Right lobe of liver (tissue), 6 donors: ENCODE measurements at regions not wholly inside any gene's neighbourhood (a gene's known extent, or its start where the extent isn't known, plus 50 kb on each side); places are given as distances from the start of the nearest gene placed in this dataset.
A peak's percentile ranks its signal among the peaks of the same experiment; 100 is the strongest.

ENCODE experiments used
- ATAC-seq, 4 donors: fragments of 200-7000 bp; cut with Tn5 transposase; one replicate each; pipeline ENCODE4 v1.9.1; 2020; ENCODE audit warnings: mild to moderate bottlenecking in 4 of 4, moderate library complexity in 4 of 4
- DNase-seq, 3 donors: peaks; one replicate each; pipeline ENCODE4 v3.0.0-alpha.2; 2020
- H3K27ac ChIP-seq, 3 donors: fragments of 200-600 bp; one replicate each; pipeline ENCODE4 v1.8.0; 2022
- H3K27me3 ChIP-seq, 2 donors: fragments of 200-600 bp; one replicate each; pipeline ENCODE4 v1.8.0; 2022
- H3K36me3 ChIP-seq, 4 donors: fragments of 200-600 bp; sonication (generic) in 1 of 4; one replicate each; pipeline versions ENCODE4 v1.5.1 to v1.8.0; 2017 to 2022; ENCODE audit warnings: control low read depth in 1 of 4
- H3K4me1 ChIP-seq, 4 donors: fragments of 200-600 bp; sonication (generic) in 1 of 4; one replicate each; pipeline versions ENCODE4 v1.5.1 to v1.8.0; 2017 to 2022; ENCODE audit warnings: control low read depth in 1 of 4
- H3K4me3 ChIP-seq, 3 donors: fragments of 200-600 bp; one replicate each; pipeline ENCODE4 v1.8.0; 2022
- H3K9me3 ChIP-seq, 4 donors: fragments of 200-600 bp; sonication (generic) in 1 of 4; one replicate each; pipeline versions ENCODE4 v1.5.1 to v1.8.0; 2017 to 2022; ENCODE audit warnings: control low read depth in 1 of 4
- CTCF ChIP-seq, 4 donors: fragments of 200-600 bp in 3 of 4; fragments of 450-650 bp in 1 of 4; IDR thresholded peaks; one replicate each; pipeline versions ENCODE4 v1.5.1 to v1.8.0; 2016 to 2022; ENCODE audit warnings: antibody characterized with exemption in 4 of 4, mild to moderate bottlenecking in 2 of 4
- POLR2A ChIP-seq: fragments of 450-650 bp; IDR thresholded peaks from one replicate; pipeline ENCODE4 v1.6.1; 2017; ENCODE audit warnings: antibody characterized with exemption, mild to moderate bottlenecking
- WGBS: methylation state at CpG from one replicate; pipeline ENCODE4 v1.1.6; 2018; ENCODE audit warnings: low coverage, low lambda C conversion rate; ENCODE audit not compliant: insufficient coverage; ENCODE audit errors: missing lambda C conversion rate; 5-methylcytosine and 5-hydroxymethylcytosine counted together
- intact Hi-C, 2 donors: fragments of 100-400 bp; cut with DNase I; formaldehyde crosslinking; loops; one replicate each; pipeline versions ENCODE4 v1.11.2 to v1.14.1; 2022
- donor health status: DM: no; HTN: yes; CAD: no.
- donor health status: DM: no; HTN: no; CAD: no.
- donor health status: DM: no; HTN: no; CAD: no.
- donor health status: DM: no; HTN: yes; CAD: no.
- donor health status: DM: no; HTN: yes; CAD: no.

- TF ChIP-seq CTCF (IDR thresholded peaks at IDR 0.05) = no peak
- no peak for TF ChIP-seq POLR2A
- ATAC-seq (peak in 2 of 4 donors; percentile 43 to 54), DNase-seq (no peak)
- Histone ChIP-seq H3K9me3 (no peaks in the 10 kb centered on the region), H3K4me3 (no peak overlapping the region), H3K27ac (no peak overlapping the region), H3K4me1 (no peaks in the 10 kb centered on the region), H3K27me3 (no peaks in the 10 kb centered on the region), H3K36me3 (no peaks in the 10 kb centered on the region)
- WGBS = 42% methylated on average over 9 of the region's 11 CpGs
- intact Hi-C loops = no loop called here
Observed at GRCh38 chr17:72580321-72581127, 459.7 kb downstream of the SOX9 start.

GRCh38 chr17:72587156-72587555 is 466.3 kb downstream of the SOX9 start:
- no peak overlapping the region for H3K4me3 ChIP-seq
- peaks cover 0 to 8% (median 4%) of the 10 kb centered on the region in 4 donors for H3K4me1 ChIP-seq
- intact Hi-C loops = no loop called here
- no peak for DNase-seq
- no peak overlapping the region for H3K27ac ChIP-seq
- H3K27me3 ChIP-seq = peaks cover 0 to 2% of the 10 kb centered on the region in 2 donors
- no peaks in the 10 kb centered on the region for H3K9me3 ChIP-seq
- WGBS = 41% methylated on average over 5 of the region's 7 CpGs
- H3K36me3 ChIP-seq = no peaks in the 10 kb centered on the region
- TF ChIP-seq POLR2A (no peak), CTCF (IDR thresholded peaks at IDR 0.05) (no peak)
- no peak for ATAC-seq

DNA sequence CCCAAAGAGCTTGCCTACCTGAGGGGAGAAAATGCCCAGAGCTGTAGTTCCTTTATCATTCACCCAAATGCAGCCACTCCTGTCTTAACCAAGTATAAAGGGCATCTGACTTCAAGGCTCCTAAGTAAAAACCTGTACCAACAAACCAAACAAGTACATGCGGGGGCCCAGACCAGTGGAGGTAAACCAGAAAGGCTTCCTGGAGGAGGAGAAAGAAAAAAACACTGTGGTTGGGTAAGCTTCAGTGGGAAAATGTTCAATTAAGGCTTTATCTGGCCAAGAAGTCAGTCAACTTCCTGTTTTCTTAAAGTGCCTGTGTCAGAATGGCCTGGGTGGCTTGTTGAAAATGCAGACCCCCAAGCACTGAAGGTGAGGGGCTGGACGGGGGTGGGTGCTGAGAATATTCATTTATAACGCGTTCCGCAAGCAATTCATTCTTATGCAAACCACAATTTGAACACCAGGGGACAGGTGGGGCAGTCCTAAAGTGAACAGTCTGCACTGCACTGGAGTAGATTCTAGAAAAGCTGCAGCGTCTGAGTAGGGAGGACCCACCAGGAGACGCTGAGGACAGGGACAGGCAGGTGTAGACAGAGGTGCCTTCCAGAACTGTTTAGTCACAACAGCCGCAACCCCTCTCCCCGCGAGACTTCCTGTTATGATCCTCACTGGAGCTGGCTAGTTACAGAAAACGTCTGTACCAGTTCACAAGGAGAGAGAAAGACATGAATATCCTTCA is 467.1 kb downstream of the SOX9 start:
- WGBS = 19% methylated on average over 9 of the region's 11 CpGs
- no peaks in the 10 kb centered on the region for H3K9me3 ChIP-seq
- no peak overlapping the region for H3K4me3 ChIP-seq
- DNase-seq (no peak), ATAC-seq (peak in 1 of 4 donors; percentile 13)
- intact Hi-C loops = no loop called here
- peaks cover 0 to 10% of the 10 kb centered on the region in 2 donors for H3K27me3 ChIP-seq
- H3K27ac ChIP-seq = no peak overlapping the region
- peaks cover 0 to 12% (median 6%) of the 10 kb centered on the region in 4 donors for H3K4me1 ChIP-seq
- no peaks in the 10 kb centered on the region for H3K36me3 ChIP-seq
- TF ChIP-seq POLR2A = no peak
- TF ChIP-seq CTCF (IDR thresholded peaks at IDR 0.05) = no peak

DNA sequence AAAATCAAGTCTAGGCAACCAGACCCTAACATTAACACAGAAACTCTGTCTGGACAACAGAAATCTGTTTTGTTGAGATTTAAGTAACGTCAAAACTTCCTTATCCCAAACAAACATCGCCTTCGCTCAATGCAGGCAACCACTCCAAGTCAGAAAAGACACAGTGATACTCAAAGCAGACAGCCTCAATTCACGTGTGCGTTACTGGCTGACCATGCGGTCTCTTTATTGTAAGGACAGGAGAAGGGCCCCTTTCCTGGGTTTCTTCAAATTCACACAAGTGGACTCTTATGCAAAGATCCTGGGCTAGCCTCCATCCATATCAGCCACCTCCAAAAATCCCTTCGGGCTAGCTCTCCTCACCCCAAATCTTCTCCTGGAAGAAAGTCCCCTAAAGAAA is 467.7 kb downstream of the SOX9 start:
- H3K27ac ChIP-seq = no peak overlapping the region
- no peak for ATAC-seq
- no peaks in the 10 kb centered on the region for H3K36me3 ChIP-seq
- no peaks in the 10 kb centered on the region for H3K9me3 ChIP-seq
- DNase-seq = no peak
- H3K27me3 ChIP-seq = peaks cover 0 to 16% of the 10 kb centered on the region in 2 donors
- intact Hi-C loops = no loop called here
- no peak for TF ChIP-seq CTCF (IDR thresholded peaks at IDR 0.05)
- TF ChIP-seq POLR2A = no peak
- H3K4me3 ChIP-seq = no peak overlapping the region
- 61% methylated on average over 7 of the region's 7 CpGs for WGBS
- peaks cover 0 to 12% (median 6%) of the 10 kb centered on the region in 4 donors for H3K4me1 ChIP-seq
